H9 (cell line): ENCODE measurements at regions not wholly inside any gene's neighbourhood (a gene's known extent, or its start where the extent isn't known, plus 50 kb on each side); places are given as distances from the start of the nearest gene placed in this dataset.

Experiments
- DNase-seq: peaks from one replicate; pipeline ENCODE4 v3.0.0-alpha.2; 2017
- H2AFZ ChIP-seq: one replicate; pipeline ENCODE4 v1.6.1; 2013; ENCODE audit warnings: mild to moderate bottlenecking, low read length, control low read depth, moderate library complexity
- H2AK5ac ChIP-seq: 2 replicates; pipeline ENCODE4 v1.6.1; 2013; ENCODE audit warnings: low read length, control low read depth, mixed read lengths; ENCODE audit not compliant: insufficient read length
- H2BK120ac ChIP-seq: one replicate; pipeline ENCODE4 v1.6.1; 2013; ENCODE audit warnings: low read depth, mild to moderate bottlenecking, low read length, control low read depth, inconsistent platforms; ENCODE audit not compliant: poor library complexity, severe bottlenecking
- H2BK12ac ChIP-seq: 2 replicates; pipeline ENCODE4 v1.6.1; 2013; ENCODE audit warnings: low read length, control low read depth, mixed read lengths, low read depth; ENCODE audit not compliant: insufficient read length
- H2BK15ac ChIP-seq: 2 replicates; pipeline ENCODE4 v1.6.1; 2013; ENCODE audit warnings: low read depth, low read length, control low read depth
- H2BK20ac ChIP-seq: one replicate; pipeline ENCODE4 v1.6.1; 2013; ENCODE audit warnings: low read depth, mild to moderate bottlenecking, low read length, control low read depth, inconsistent platforms; ENCODE audit not compliant: poor library complexity, severe bottlenecking
- H2BK5ac ChIP-seq: 2 replicates; pipeline ENCODE4 v1.6.1; 2013; ENCODE audit warnings: low read length, control low read depth, mixed read lengths; ENCODE audit not compliant: insufficient read length
- H3K14ac ChIP-seq: 2 replicates; pipeline ENCODE4 v1.6.1; 2013; ENCODE audit warnings: low read length, control low read depth; ENCODE audit not compliant: insufficient read depth
- H3K18ac ChIP-seq: 2 replicates; pipeline ENCODE4 v1.6.1; 2013; ENCODE audit warnings: low read depth, mild to moderate bottlenecking, mixed read lengths, low read length, control low read depth; ENCODE audit not compliant: insufficient read length
- H3K23ac ChIP-seq: 2 replicates; pipeline ENCODE4 v1.6.1; 2013; ENCODE audit warnings: low read length, control low read depth, mixed read lengths, low read depth; ENCODE audit not compliant: insufficient read length
- H3K23me2 ChIP-seq: 2 replicates; pipeline ENCODE4 v1.6.1; 2013; ENCODE audit warnings: low read depth, mild to moderate bottlenecking, mixed read lengths, low read length, control low read depth; ENCODE audit not compliant: insufficient read length, poor library complexity, severe bottlenecking
- H3K27ac ChIP-seq: 2 replicates; pipeline ENCODE4 v1.5.1; 2013; ENCODE audit warnings: low read length, control low read depth, mixed read lengths, low read depth; ENCODE audit not compliant: insufficient read length
- H3K27me3 ChIP-seq: 2 replicates; pipeline ENCODE4 v1.6.1; 2013; ENCODE audit warnings: low read length, control low read depth, inconsistent platforms; ENCODE audit not compliant: insufficient read depth
- H3K4ac ChIP-seq: 2 replicates; pipeline ENCODE4 v1.6.1; 2013; ENCODE audit warnings: low read depth, mild to moderate bottlenecking, control low read depth, inconsistent platforms, low read length, moderate library complexity
- H3K4me1 ChIP-seq: 2 replicates; pipeline ENCODE4 v1.6.1; 2013; ENCODE audit warnings: low read length, control low read depth, inconsistent platforms; ENCODE audit not compliant: insufficient read depth
- H3K4me2 ChIP-seq: 2 replicates; pipeline ENCODE4 v1.6.1; 2013; ENCODE audit warnings: low read length, control low read depth, mixed read lengths; ENCODE audit not compliant: insufficient read length, insufficient read depth
- H3K56ac ChIP-seq: 2 replicates; pipeline ENCODE4 v1.6.1; 2013; ENCODE audit warnings: low read depth, mild to moderate bottlenecking, mixed read lengths, low read length, control low read depth; ENCODE audit not compliant: insufficient read length
- H3K79me1 ChIP-seq: 2 replicates; pipeline ENCODE4 v1.6.1; 2013; ENCODE audit warnings: low read depth, mild to moderate bottlenecking, moderate library complexity, low read length, control low read depth, inconsistent platforms; ENCODE audit not compliant: insufficient read depth, poor library complexity, severe bottlenecking
- H3K79me2 ChIP-seq: 2 replicates; pipeline ENCODE4 v1.6.1; 2013; ENCODE audit warnings: low read length, control low read depth, inconsistent platforms; ENCODE audit not compliant: insufficient read depth
- H3K9ac ChIP-seq: 2 replicates; pipeline ENCODE4 v1.6.1; 2013; ENCODE audit warnings: low read length, control low read depth, mixed read lengths; ENCODE audit not compliant: insufficient read length; ENCODE audit errors: extremely low read depth
- H3K9me3 ChIP-seq: one replicate; pipeline ENCODE4 v1.6.1; 2013; ENCODE audit warnings: low read depth, low read length, inconsistent platforms; ENCODE audit not compliant: control insufficient read depth
- H3T11ph ChIP-seq: one replicate; pipeline ENCODE4 v1.6.1; 2013; ENCODE audit warnings: mild to moderate bottlenecking, low read length, control low read depth, inconsistent platforms
- H4K20me1 ChIP-seq: one replicate; pipeline ENCODE4 v1.6.1; 2013; ENCODE audit not compliant: control insufficient read depth, insufficient read length, insufficient read depth
- H4K5ac ChIP-seq: 2 replicates; pipeline ENCODE4 v1.6.1; 2013; ENCODE audit warnings: low read depth, mild to moderate bottlenecking, mixed read lengths, low read length, control low read depth; ENCODE audit not compliant: insufficient read length
- H4K8ac ChIP-seq: replicated peaks from 2 replicates; pipeline ENCODE4 v1.6.1; 2013; ENCODE audit warnings: low read length, control low read depth, mixed read lengths, low read depth; ENCODE audit not compliant: insufficient read length
- H4K91ac ChIP-seq: 2 replicates; pipeline ENCODE4 v1.6.1; 2013; ENCODE audit warnings: low read depth, mild to moderate bottlenecking, moderate library complexity, mixed read lengths, low read length, control low read depth; ENCODE audit not compliant: insufficient read length
- H3K27ac Mint-ChIP-seq, 3 experiments: 2 replicates in 2 of 3; 3 replicates in 1 of 3; pipeline ENCODE4 v1.8.0; 2020 to 2021; ENCODE audit warnings: mixed read lengths in 3 of 3, mild to moderate bottlenecking in 1 of 3, moderate library complexity in 1 of 3
- H3K27me3 Mint-ChIP-seq: 2 replicates; pipeline ENCODE4 v1.8.0; 2021; ENCODE audit warnings: low read depth, mild to moderate bottlenecking, moderate library complexity, mixed read lengths
- H3K36me3 Mint-ChIP-seq, 3 experiments: 2 replicates in 2 of 3; 3 replicates in 1 of 3; pipeline ENCODE4 v1.8.0; 2020 to 2021; ENCODE audit warnings: low read depth in 3 of 3, mixed read lengths in 3 of 3; ENCODE audit not compliant: insufficient read depth in 1 of 3
- H3K4me1 Mint-ChIP-seq, 2 experiments: 2 replicates each; pipeline ENCODE4 v1.8.0; 2020; ENCODE audit warnings: mixed read lengths in 2 of 2
- H3K4me3 Mint-ChIP-seq, 2 experiments: 2 replicates in 1 of 2; 3 replicates in 1 of 2; pipeline ENCODE4 v1.8.0; 2020 to 2021; ENCODE audit warnings: mild to moderate bottlenecking in 2 of 2, mixed read lengths in 2 of 2, moderate library complexity in 1 of 2
- H3K9me3 Mint-ChIP-seq, 2 experiments: 2 replicates in 1 of 2; 3 replicates in 1 of 2; pipeline ENCODE4 v1.8.0; 2020; ENCODE audit warnings: mild to moderate bottlenecking in 2 of 2, mixed read lengths in 2 of 2, moderate library complexity in 1 of 2
- CTCF ChIP-seq: fragments of 200-600 bp; sonication (generic); conservative IDR thresholded peaks from 3 replicates; pipeline ENCODE4 v1.8.0; 2021; ENCODE audit warnings: antibody characterized with exemption, mild to moderate bottlenecking
- WGBS: extraction: QIAGEN DNeasy Blood & Tissue Kit; methylation state at CpG from one replicate; pipeline ENCODE4 v1.1.7; 2013; ENCODE audit warnings: missing lambda C conversion rate, low lambda C conversion rate, mixed read lengths; ENCODE audit not compliant: insufficient read length; ENCODE audit errors: extremely low coverage; 5-methylcytosine and 5-hydroxymethylcytosine counted together

GRCh38 chr1:157238585-157238984 is 100.4 kb upstream of the ETV3 start:
- no peak for TF ChIP-seq CTCF
- Histone ChIP-seq H4K8ac (no peak overlapping the region), H3K4ac (no peak overlapping the region), H2AFZ (no peak overlapping the region), H2BK20ac (no peak overlapping the region), H3K9ac (no peak overlapping the region), H4K5ac (no peak overlapping the region), H2AK5ac (no peak overlapping the region), H3K23me2 (no peaks in the 10 kb centered on the region), H3K56ac (no peak overlapping the region), H4K20me1 (no peaks in the 10 kb centered on the region), H3K79me1 (no peaks in the 10 kb centered on the region), H2BK15ac (no peak overlapping the region), H3K4me2 (no peak overlapping the region), H3K14ac (no peak overlapping the region), H3K23ac (no peak overlapping the region), H3K4me1 (peaks cover 6% of the 10 kb centered on the region), H3K79me2 (no peaks in the 10 kb centered on the region), H2BK120ac (no peak overlapping the region), H3K18ac (no peak overlapping the region), H3K27me3 (no peaks in the 10 kb centered on the region), H3T11ph (no peak overlapping the region), H2BK5ac (no peak overlapping the region), H3K9me3 (no peaks in the 10 kb centered on the region), H3K27ac (no peak overlapping the region), H4K91ac (no peak overlapping the region), H2BK12ac (no peak overlapping the region)
- DNase-seq = no peak
- H3K4me1 Mint-ChIP-seq = peaks cover 56 to 61% of the 10 kb centered on the region in 2 experiments
- no peaks in the 10 kb centered on the region for H3K27me3 Mint-ChIP-seq
- peaks cover 0 to 3% of the 10 kb centered on the region in 2 experiments; a peak in 1 of 5 replicates for H3K9me3 Mint-ChIP-seq
- no peak overlapping the region for H3K4me3 Mint-ChIP-seq
- no peaks in the 10 kb centered on the region for H3K36me3 Mint-ChIP-seq
- WGBS = no CpG with 5 or more reads among the region's 4 CpGs
- H3K27ac Mint-ChIP-seq = peak overlapping the region in 1 of 3 experiments; percentile 54; a peak in 3 of 7 replicates
